ENCODE measurements at regions not wholly inside any gene's neighbourhood (a gene's known extent, or its start where the extent isn't known, plus 50 kb on each side); places are given as distances from the start of the nearest gene placed in this dataset.

DNA sequence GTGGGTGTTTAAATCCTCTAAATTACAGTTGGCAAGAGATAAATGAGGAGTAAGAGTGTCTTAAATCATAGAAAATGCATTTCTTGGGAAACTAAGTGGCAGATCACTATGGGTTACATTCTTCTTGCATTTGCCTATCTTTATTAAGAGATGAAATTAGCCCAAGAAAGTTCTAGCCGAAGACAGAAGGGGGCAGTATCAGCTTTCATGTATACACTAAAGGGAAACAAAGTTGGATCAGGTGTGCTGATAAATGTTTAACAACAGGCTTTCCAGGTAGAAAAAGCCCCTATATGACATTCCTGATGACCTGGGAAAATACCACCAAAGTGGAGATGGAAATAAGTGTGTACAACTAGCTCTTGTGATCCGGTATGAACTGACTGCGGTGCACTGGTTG is 81.9 kb upstream of the TLR4 start:
- CTCF ChIA-PET = interaction anchor here (0.9 to 1.6 kb wide), 3 partner anchors 16 to 1743 kb away, joined by 3 to 4 read pairs (median 3); no protein-coding TSS in a partner anchor

GRCh38 chr9:117616431-117616831 is 87.8 kb upstream of the TLR4 start:
- CTCF ChIA-PET = no interaction called here
- no peak for FAIRE-seq

More for the DNA sequence above, 81.9 kb upstream of the TLR4 start:
- intact Hi-C loops (cut with micrococcal nuclease) (no loop called here), dilution Hi-C loops (cut with MboI; ENCODE audit: extremely low pct_ligation_motif_present, low sequenced_read_pairs) (no loop called here)
- Histone ChIP-seq H3K36me3 (ENCODE audit: control insufficient read depth in 2 of 2, extremely low read depth in 1 of 2, insufficient read depth in 2 of 2, low read length in 2 of 2) (no peaks in the 10 kb centered on the region), H3K4me3 (replicated peaks in 1 of 3; ENCODE audit: insufficient read depth in 1 of 3, low read depth in 1 of 3, low read length in 3 of 3) (no peak overlapping the region), H2AFZ (ENCODE audit: low read depth, low read length) (no peak overlapping the region), H3K9me1 (replicated peaks; ENCODE audit: control insufficient read depth, extremely low read depth, insufficient read depth, low read length) (no peaks in the 10 kb centered on the region), H3K27me3 (ENCODE audit: control insufficient read depth in 2 of 2, insufficient read depth in 2 of 2, low read length in 2 of 2) (no peaks in the 10 kb centered on the region), H3K4me1 (ENCODE audit: control insufficient read depth, extremely low read depth, insufficient read depth, low read length) (no peaks in the 10 kb centered on the region), H3K27ac (ENCODE audit: insufficient read depth, low read depth, low read length) (no peak overlapping the region), H3K9ac (replicated peaks; ENCODE audit: extremely low read depth, insufficient read depth, low read length) (no peak overlapping the region), H3K79me2 (ENCODE audit: control insufficient read depth, insufficient read depth, low read length) (no peaks in the 10 kb centered on the region), H3K9me3 (replicated peaks; ENCODE audit: control insufficient read depth, insufficient read depth, low read length) (no peaks in the 10 kb centered on the region), H3K4me2 (ENCODE audit: insufficient read depth, low read length) (no peak overlapping the region), H4K20me1 (replicated peaks; ENCODE audit: control insufficient read depth, extremely low read depth, insufficient read depth, low read length) (no peaks in the 10 kb centered on the region)
- no peak for FAIRE-seq
- POLR2A ChIA-PET = no interaction called here
- peak in 1 of 2 donors; percentile 27 for TF ChIP-seq CTCF (IDR thresholded peaks at IDR 0.05; ENCODE audit: extremely low read depth in 1 of 2, insufficient read depth in 1 of 2, low read depth in 1 of 2, low read length in 2 of 2)
- no peak for TF ChIP-seq POLR2AphosphoS5 (IDR thresholded peaks at IDR 0.05; ENCODE audit: insufficient read depth, low read depth, low read length)
- no peak for TF ChIP-seq EZH2 (IDR thresholded peaks at IDR 0.05; ENCODE audit: borderline replicate concordance, low read depth, low read length, severe bottlenecking)
- TF ChIP-seq MYC (IDR thresholded peaks at IDR 0.05; ENCODE audit: low read depth, low read length) = no peak
- peak; percentile 11 for DNase-seq (ENCODE audit: low read depth, low spot score)
- BruUV-seq (replicated peaks) = no TSS peak

More at GRCh38 chr9:117616431-117616831, 87.8 kb upstream of the TLR4 start:
- no peaks in the 10 kb centered on the region for H3K4me1 ChIP-seq (ENCODE audit: control insufficient read depth, extremely low read depth, insufficient read depth, low read length)
- no peak overlapping the region for H2AFZ ChIP-seq (ENCODE audit: low read depth, low read length)
- no peaks in the 10 kb centered on the region for H3K9me1 ChIP-seq (replicated peaks; ENCODE audit: control insufficient read depth, extremely low read depth, insufficient read depth, low read length)
- H3K27ac ChIP-seq (ENCODE audit: insufficient read depth, low read depth, low read length) = no peak overlapping the region
- H3K36me3 ChIP-seq (ENCODE audit: control insufficient read depth in 2 of 2, extremely low read depth in 1 of 2, insufficient read depth in 2 of 2, low read length in 2 of 2) = no peaks in the 10 kb centered on the region
- no peaks in the 10 kb centered on the region for H3K79me2 ChIP-seq (ENCODE audit: control insufficient read depth, insufficient read depth, low read length)
- H3K9me3 ChIP-seq (replicated peaks; ENCODE audit: control insufficient read depth, insufficient read depth, low read length) = no peaks in the 10 kb centered on the region
- intact Hi-C loops (cut with micrococcal nuclease) = no loop called here
- BruUV-seq (replicated peaks) = no TSS peak
- H4K20me1 ChIP-seq (replicated peaks; ENCODE audit: control insufficient read depth, extremely low read depth, insufficient read depth, low read length) = no peaks in the 10 kb centered on the region
- no peak overlapping the region for H3K9ac ChIP-seq (replicated peaks; ENCODE audit: extremely low read depth, insufficient read depth, low read length)
- no peak for DNase-seq (ENCODE audit: low read depth, low spot score)
- TF ChIP-seq POLR2AphosphoS5 (IDR thresholded peaks at IDR 0.05; ENCODE audit: insufficient read depth, low read depth, low read length) (no peak), EZH2 (IDR thresholded peaks at IDR 0.05; ENCODE audit: borderline replicate concordance, low read depth, low read length, severe bottlenecking) (no peak)
- H3K4me3 ChIP-seq (replicated peaks in 1 of 3; ENCODE audit: insufficient read depth in 1 of 3, low read depth in 1 of 3, low read length in 3 of 3) = no peak overlapping the region
- dilution Hi-C loops (cut with MboI; ENCODE audit: extremely low pct_ligation_motif_present, low sequenced_read_pairs) = no loop called here
- no peak overlapping the region for H3K4me2 ChIP-seq (ENCODE audit: insufficient read depth, low read length)
- POLR2A ChIA-PET = no interaction called here
- H3K27me3 ChIP-seq (ENCODE audit: control insufficient read depth in 2 of 2, insufficient read depth in 2 of 2, low read length in 2 of 2) = no peaks in the 10 kb centered on the region
